ENCODE measurements at regions not wholly inside any gene's neighbourhood (a gene's known extent, or its start where the extent isn't known, plus 50 kb on each side); places are given as distances from the start of the nearest gene placed in this dataset.

GRCh38 chr22:27029584-27030130 is 372.3 kb downstream of the MIAT start:
- WGBS (ENCODE audit: insufficient coverage) = no CpG with 5 or more reads among the region's 1 CpG
- H3K9me3 ChIP-seq (ENCODE audit: control insufficient read depth, insufficient read depth, low read length) = peaks cover 2% of the 10 kb centered on the region
- H3K27me3 ChIP-seq (ENCODE audit: control insufficient read depth, insufficient read depth, low read length) = no peaks in the 10 kb centered on the region
- DNase-seq (ENCODE audit: low read depth in 4 of 6, low spot score in 6 of 6) = no peak
- no peaks in the 10 kb centered on the region for H3K36me3 ChIP-seq (ENCODE audit: control insufficient read depth, insufficient read depth, low read length)
- no peak overlapping the region for H3K4me3 ChIP-seq (ENCODE audit: low read depth, low read length)
- H3K27ac ChIP-seq (ENCODE audit: low read depth, low read length) = no peak overlapping the region
- H3K4me1 ChIP-seq (ENCODE audit: control insufficient read depth, insufficient read depth, low read length) = peaks cover 16% of the 10 kb centered on the region

GRCh38 chr22:27032091-27032761 is 374.8 kb downstream of the MIAT start:
- H3K9me3 ChIP-seq (ENCODE audit: control insufficient read depth, insufficient read depth, low read length) = peaks cover 2% of the 10 kb centered on the region
- H3K4me1 ChIP-seq (ENCODE audit: control insufficient read depth, insufficient read depth, low read length) = peaks cover 16% of the 10 kb centered on the region
- peaks cover 3% of the 10 kb centered on the region for H3K27me3 ChIP-seq (ENCODE audit: control insufficient read depth, insufficient read depth, low read length)
- peak; percentile 62 to 95 (median 73) for DNase-seq (ENCODE audit: low read depth in 4 of 6, low spot score in 6 of 6)
- H3K4me3 ChIP-seq (ENCODE audit: low read depth, low read length) = no peak overlapping the region
- peak overlapping the region; percentile 6 for H3K27ac ChIP-seq (ENCODE audit: low read depth, low read length)
- H3K36me3 ChIP-seq (ENCODE audit: control insufficient read depth, insufficient read depth, low read length) = no peaks in the 10 kb centered on the region
- 14% methylated on average over 29 of the region's 29 CpGs for WGBS (ENCODE audit: insufficient coverage)

- Histone ChIP-seq H3K9me3 (ENCODE audit: control insufficient read depth, insufficient read depth, low read length) (no peaks in the 10 kb centered on the region), H3K27me3 (ENCODE audit: control insufficient read depth, insufficient read depth, low read length) (peaks cover 10% of the 10 kb centered on the region), H3K4me3 (ENCODE audit: low read depth, low read length) (no peak overlapping the region), H3K4me1 (ENCODE audit: control insufficient read depth, insufficient read depth, low read length) (no peaks in the 10 kb centered on the region), H3K27ac (ENCODE audit: low read depth, low read length) (no peak overlapping the region), H3K36me3 (ENCODE audit: control insufficient read depth, insufficient read depth, low read length) (no peaks in the 10 kb centered on the region)
- 45% methylated on average over 4 of the region's 14 CpGs for WGBS (ENCODE audit: insufficient coverage)
- peak in 1 of 6 donors; percentile 76 for DNase-seq (ENCODE audit: low read depth in 4 of 6, low spot score in 6 of 6)
Observed at GRCh38 chr22:27041745-27042310, 384.4 kb downstream of the MIAT start.

GRCh38 chr22:27043262-27043661 is 385.9 kb downstream of the MIAT start:
- no peaks in the 10 kb centered on the region for H3K9me3 ChIP-seq (ENCODE audit: control insufficient read depth, insufficient read depth, low read length)
- H3K27ac ChIP-seq (ENCODE audit: low read depth, low read length) = no peak overlapping the region
- no peaks in the 10 kb centered on the region for H3K4me1 ChIP-seq (ENCODE audit: control insufficient read depth, insufficient read depth, low read length)
- no peak overlapping the region for H3K4me3 ChIP-seq (ENCODE audit: low read depth, low read length)
- DNase-seq (ENCODE audit: low read depth in 4 of 6, low spot score in 6 of 6) = peak in 1 of 6 donors; percentile 60
- 94% methylated on average over 4 of the region's 5 CpGs for WGBS (ENCODE audit: insufficient coverage)
- H3K27me3 ChIP-seq (ENCODE audit: control insufficient read depth, insufficient read depth, low read length) = peaks cover 5% of the 10 kb centered on the region
- no peaks in the 10 kb centered on the region for H3K36me3 ChIP-seq (ENCODE audit: control insufficient read depth, insufficient read depth, low read length)

GRCh38 chr22:27045103-27045947 is 387.9 kb downstream of the MIAT start:
- Histone ChIP-seq H3K4me1 (ENCODE audit: control insufficient read depth, insufficient read depth, low read length) (no peaks in the 10 kb centered on the region), H3K27me3 (ENCODE audit: control insufficient read depth, insufficient read depth, low read length) (no peaks in the 10 kb centered on the region), H3K4me3 (ENCODE audit: low read depth, low read length) (no peak overlapping the region), H3K27ac (ENCODE audit: low read depth, low read length) (no peak overlapping the region), H3K9me3 (ENCODE audit: control insufficient read depth, insufficient read depth, low read length) (no peaks in the 10 kb centered on the region), H3K36me3 (ENCODE audit: control insufficient read depth, insufficient read depth, low read length) (no peaks in the 10 kb centered on the region)
- WGBS (ENCODE audit: insufficient coverage) = 65% methylated on average over 2 of the region's 7 CpGs
- peak in 1 of 6 donors; percentile 46 for DNase-seq (ENCODE audit: low read depth in 4 of 6, low spot score in 6 of 6)

- peak in 2 of 6 donors; percentile 84 to 90 for DNase-seq (ENCODE audit: low read depth in 4 of 6, low spot score in 6 of 6)
- Histone ChIP-seq H3K27ac (ENCODE audit: low read depth, low read length) (no peak overlapping the region), H3K27me3 (ENCODE audit: control insufficient read depth, insufficient read depth, low read length) (no peaks in the 10 kb centered on the region), H3K36me3 (ENCODE audit: control insufficient read depth, insufficient read depth, low read length) (no peaks in the 10 kb centered on the region), H3K4me3 (ENCODE audit: low read depth, low read length) (no peak overlapping the region), H3K9me3 (ENCODE audit: control insufficient read depth, insufficient read depth, low read length) (no peaks in the 10 kb centered on the region), H3K4me1 (ENCODE audit: control insufficient read depth, insufficient read depth, low read length) (no peaks in the 10 kb centered on the region)
- WGBS (ENCODE audit: insufficient coverage) = 46% methylated on average over 1 of the region's 1 CpG
Observed at GRCh38 chr22:27046086-27046485, 388.7 kb downstream of the MIAT start.

- no peak overlapping the region for H3K4me3 ChIP-seq (ENCODE audit: low read depth, low read length)
- H3K27me3 ChIP-seq (ENCODE audit: control insufficient read depth, insufficient read depth, low read length) = no peaks in the 10 kb centered on the region
- no peaks in the 10 kb centered on the region for H3K9me3 ChIP-seq (ENCODE audit: control insufficient read depth, insufficient read depth, low read length)
- no peak for DNase-seq (ENCODE audit: low read depth in 4 of 6, low spot score in 6 of 6)
- WGBS (ENCODE audit: insufficient coverage) = 80% methylated on average over 1 of the region's 2 CpGs
- H3K36me3 ChIP-seq (ENCODE audit: control insufficient read depth, insufficient read depth, low read length) = no peaks in the 10 kb centered on the region
- no peaks in the 10 kb centered on the region for H3K4me1 ChIP-seq (ENCODE audit: control insufficient read depth, insufficient read depth, low read length)
- no peak overlapping the region for H3K27ac ChIP-seq (ENCODE audit: low read depth, low read length)
Observed at GRCh38 chr22:27046603-27047002, 389.2 kb downstream of the MIAT start.

GRCh38 chr22:27050771-27051170 is 393.4 kb downstream of the MIAT start:
- Histone ChIP-seq H3K27me3 (ENCODE audit: control insufficient read depth, insufficient read depth, low read length) (no peaks in the 10 kb centered on the region), H3K27ac (ENCODE audit: low read depth, low read length) (no peak overlapping the region), H3K4me1 (ENCODE audit: control insufficient read depth, insufficient read depth, low read length) (no peaks in the 10 kb centered on the region), H3K9me3 (ENCODE audit: control insufficient read depth, insufficient read depth, low read length) (no peaks in the 10 kb centered on the region), H3K36me3 (ENCODE audit: control insufficient read depth, insufficient read depth, low read length) (no peaks in the 10 kb centered on the region), H3K4me3 (ENCODE audit: low read depth, low read length) (no peak overlapping the region)
- DNase-seq (ENCODE audit: low read depth in 4 of 6, low spot score in 6 of 6) = no peak
- 98% methylated on average over 4 of the region's 4 CpGs for WGBS (ENCODE audit: insufficient coverage)

- 83% methylated on average over 2 of the region's 3 CpGs for WGBS (ENCODE audit: insufficient coverage)
- Histone ChIP-seq H3K4me1 (ENCODE audit: control insufficient read depth, insufficient read depth, low read length) (no peaks in the 10 kb centered on the region), H3K36me3 (ENCODE audit: control insufficient read depth, insufficient read depth, low read length) (no peaks in the 10 kb centered on the region), H3K27ac (ENCODE audit: low read depth, low read length) (no peak overlapping the region), H3K27me3 (ENCODE audit: control insufficient read depth, insufficient read depth, low read length) (no peaks in the 10 kb centered on the region), H3K9me3 (ENCODE audit: control insufficient read depth, insufficient read depth, low read length) (no peaks in the 10 kb centered on the region), H3K4me3 (ENCODE audit: low read depth, low read length) (no peak overlapping the region)
- DNase-seq (ENCODE audit: low read depth in 4 of 6, low spot score in 6 of 6) = no peak
Observed at GRCh38 chr22:27051407-27051806, 394.0 kb downstream of the MIAT start.

Data from spinal cord (tissue), 9 donors.